ENCODE measurements at regions not wholly inside any gene's neighbourhood (a gene's known extent, or its start where the extent isn't known, plus 50 kb on each side); places are given as distances from the start of the nearest gene placed in this dataset.

DNA sequence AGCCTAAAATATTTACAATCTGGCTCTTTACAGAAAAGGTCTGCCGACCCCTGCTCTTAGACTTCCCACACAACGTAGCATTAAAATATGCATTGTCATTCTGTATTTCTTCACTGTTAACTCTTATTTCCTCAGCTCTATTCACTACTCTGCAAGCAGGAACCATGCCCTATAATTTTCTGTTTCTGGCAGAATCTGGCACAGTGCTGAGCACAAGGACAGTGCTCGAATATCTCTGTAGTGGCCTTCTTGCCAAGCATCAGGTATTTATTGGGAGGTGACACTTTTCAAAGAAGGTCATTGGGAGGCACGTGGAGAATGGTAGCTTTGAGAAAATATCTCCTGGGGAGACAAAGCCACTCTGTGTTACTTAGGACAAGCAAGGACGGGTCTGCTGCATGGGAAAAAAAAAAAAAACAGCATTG is 77.9 kb downstream of the PSMG1 start:
- no peak for DNase-seq

DNA sequence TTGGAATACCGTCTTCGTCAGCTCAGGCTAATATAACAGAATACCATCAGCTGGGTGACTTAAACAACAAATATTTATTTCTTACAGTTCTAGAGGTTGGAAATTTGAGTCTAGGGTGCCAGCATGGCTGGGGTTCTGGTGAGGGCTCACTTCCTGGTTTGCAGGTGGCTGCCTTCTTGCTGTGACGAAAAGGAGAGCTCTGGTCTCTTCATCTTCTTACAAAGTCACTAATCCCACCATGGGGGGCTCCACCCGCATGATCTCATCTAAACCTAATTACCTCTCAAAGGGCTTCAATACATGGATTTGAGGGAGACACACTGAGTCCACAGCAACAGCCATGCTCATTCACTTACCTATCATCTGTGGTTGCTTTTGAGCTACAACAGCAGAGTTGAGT is 78.3 kb downstream of the PSMG1 start:
- DNase-seq, result no peak

DNA sequence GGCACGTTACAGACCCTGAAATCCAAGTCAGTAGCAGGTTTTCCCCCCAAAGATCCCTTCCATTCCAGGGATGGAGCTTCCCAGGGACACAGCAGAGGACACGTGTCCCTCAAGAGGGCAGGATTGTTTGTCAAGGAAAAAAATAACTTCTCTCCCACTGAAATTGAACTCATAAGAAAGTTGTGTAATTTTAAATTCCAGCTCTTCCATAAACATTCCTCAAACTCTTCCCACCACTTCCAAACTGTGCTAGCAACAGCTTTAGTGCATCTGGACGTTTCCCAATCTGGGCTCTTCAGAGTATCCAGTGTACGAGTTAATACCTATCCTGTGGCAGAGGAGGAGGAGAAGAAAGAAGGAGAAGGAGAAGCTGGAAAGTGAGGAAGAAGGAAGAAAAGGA is 79.6 kb downstream of the PSMG1 start:
- DNase-seq, result no peak

DNA sequence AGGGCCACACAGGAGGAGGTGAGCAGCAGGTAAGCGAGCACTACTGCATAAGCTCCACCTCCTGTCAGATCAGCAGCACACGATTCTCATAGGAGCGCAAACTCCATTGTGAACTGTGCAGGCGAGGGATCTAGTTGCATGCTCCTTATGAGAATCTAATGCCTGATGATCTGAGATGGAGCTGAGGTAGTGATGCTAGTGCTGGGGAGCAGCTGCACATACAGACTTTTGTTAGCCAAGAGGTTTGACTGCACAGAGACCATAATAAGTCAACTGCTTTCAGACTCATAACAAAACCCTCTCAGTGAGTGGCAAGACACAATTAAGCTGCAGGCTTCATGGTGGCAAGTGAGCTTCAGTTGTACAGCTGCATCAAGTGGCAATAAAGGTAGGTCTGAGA is 83.4 kb downstream of the PSMG1 start:
- DNase-seq, result no peak

DNA sequence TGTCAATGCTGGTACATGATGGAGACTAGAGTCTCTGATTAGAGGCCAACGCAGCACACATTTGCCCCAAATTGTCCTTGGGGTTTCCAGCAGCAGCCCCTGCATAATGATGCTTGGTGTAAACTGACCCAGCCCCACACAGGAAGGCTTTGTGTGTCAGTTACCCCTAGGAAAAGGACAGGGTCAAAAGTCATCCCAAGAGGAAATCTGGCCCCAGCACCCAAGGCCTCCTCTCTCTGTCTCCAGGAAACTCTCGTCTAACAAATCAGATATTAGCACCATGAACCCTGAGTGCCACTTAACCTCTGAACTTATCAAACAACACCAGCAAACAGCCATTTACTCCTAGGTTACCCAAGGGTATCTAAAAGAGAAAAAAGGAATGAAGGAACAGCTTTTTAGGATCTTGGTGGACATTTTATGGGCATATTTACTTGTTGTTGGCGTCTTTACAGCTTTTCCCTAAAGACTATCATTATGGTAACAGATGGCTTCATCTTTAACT is 84.5 kb downstream of the PSMG1 start:
- no peak for DNase-seq

DNA sequence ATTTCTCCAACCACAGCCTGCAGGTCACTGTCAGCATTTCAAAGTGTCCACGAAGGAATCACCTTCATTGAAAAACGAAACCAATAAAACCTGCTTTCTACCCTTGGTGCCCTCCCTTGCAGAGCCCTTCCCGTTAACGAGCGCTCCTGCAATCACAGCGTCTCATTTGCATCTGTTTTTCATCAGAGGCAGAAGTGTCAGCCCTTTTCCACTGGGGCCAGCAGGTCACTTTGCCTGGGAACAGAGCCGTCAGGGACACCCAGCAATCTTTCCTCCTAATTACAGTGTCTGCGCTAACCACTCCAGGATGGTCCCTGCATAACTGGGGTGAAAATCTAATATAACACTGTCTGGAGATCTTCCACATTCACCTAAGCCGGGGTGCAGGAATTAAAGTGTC is 85.3 kb downstream of the PSMG1 start:
- no peak for DNase-seq

DNA sequence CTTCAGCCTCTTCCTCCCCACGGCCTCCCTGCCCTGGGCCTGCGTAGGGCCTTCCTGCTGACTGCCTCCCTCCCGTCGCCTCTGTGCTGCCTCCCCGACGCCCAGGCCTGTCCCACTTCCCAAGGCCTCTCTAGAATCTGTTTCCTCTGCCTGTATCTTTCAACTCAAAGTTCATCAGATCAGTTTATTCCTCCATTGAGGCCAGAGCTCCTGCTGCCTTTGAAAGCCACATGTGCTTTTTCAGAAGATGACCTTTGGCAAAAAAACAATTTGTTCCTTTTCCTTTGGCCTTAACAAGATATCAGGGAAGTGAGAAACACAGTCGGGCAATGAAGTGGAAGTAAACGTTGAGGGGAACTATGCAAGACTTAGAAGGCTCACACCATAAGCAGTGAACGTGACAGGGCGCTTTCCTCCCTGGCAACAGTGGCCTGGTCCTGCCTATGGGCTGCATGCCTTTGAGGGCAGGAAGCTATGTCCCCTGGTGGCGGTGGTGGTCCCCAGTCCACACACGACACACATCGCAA is 85.9 kb downstream of the PSMG1 start:
- no peak for DNase-seq

DNA sequence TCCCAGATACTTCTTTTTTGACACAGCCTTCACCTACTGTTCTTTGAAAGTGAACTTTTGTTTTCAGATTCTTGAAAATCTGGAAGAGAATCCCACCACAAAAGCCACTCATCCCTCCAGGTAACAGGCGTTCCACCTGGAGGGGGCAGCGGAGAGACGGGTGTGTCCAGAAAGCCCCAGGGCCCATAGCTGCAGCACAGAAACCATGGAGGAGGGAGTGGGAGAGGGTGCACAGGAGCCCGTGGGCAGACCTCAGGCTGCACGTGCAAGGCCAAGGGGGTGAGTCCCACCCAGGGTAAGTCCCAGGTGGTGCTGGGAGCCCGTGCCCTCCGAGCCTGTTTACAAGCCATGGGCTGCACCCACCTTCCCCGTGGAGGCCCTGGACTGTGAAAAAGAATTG is 86.5 kb downstream of the PSMG1 start:
- no peak for DNase-seq

DNA sequence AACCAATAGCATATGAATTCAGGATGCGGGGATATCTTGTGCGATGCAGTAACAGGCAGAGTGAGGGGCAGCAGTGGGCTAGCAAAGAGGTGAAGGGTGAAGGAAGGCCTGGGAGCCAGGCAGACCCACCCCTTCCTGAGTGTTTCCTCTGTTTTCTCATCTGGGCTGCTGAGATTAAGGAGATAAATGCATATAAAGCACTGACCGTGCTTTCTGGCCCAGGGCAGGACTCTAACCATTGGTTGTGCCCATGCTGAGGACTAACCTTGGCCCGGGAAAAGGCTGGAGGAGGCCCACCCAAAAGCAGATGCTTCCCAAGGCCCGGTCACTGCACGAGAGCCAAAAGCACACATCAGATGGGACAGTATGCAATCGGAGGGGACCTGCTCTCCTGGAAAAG is 87.6 kb downstream of the PSMG1 start:
- no peak for DNase-seq

DNA sequence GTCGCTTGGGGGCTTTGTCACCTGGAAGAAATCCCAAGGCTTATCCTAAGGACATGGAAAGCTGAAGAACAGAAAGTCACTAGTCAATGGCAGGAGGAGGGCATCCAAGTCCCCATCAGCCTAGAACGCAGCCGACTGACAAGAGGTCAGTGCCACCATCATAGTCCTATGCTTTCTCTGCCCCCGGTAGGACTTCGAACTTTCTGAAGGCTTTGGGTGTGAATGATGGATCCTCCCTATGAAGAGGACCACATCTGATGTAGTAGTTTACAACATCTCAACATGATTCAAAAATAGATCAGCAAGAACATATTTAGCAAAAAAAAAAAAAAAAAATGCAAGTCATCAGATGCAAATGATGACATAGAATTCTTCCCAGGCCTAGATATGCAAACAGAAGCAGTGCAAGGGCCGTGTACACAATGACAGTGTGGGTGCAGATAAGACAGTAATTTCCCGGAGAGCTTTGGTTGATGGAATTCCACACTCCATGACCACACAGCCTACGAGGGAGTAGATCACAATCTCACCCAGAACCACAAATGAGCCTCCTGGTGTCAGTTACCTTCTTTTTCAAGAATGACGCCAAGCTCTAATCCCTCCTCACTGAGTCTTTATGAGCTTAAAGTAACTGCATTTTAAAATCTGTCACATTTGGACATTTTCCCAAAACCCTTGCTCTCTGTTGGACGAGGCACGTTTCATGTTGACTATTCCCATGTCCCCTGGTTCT is 88.2 kb downstream of the PSMG1 start:
- DNase-seq, result no peak

DNA sequence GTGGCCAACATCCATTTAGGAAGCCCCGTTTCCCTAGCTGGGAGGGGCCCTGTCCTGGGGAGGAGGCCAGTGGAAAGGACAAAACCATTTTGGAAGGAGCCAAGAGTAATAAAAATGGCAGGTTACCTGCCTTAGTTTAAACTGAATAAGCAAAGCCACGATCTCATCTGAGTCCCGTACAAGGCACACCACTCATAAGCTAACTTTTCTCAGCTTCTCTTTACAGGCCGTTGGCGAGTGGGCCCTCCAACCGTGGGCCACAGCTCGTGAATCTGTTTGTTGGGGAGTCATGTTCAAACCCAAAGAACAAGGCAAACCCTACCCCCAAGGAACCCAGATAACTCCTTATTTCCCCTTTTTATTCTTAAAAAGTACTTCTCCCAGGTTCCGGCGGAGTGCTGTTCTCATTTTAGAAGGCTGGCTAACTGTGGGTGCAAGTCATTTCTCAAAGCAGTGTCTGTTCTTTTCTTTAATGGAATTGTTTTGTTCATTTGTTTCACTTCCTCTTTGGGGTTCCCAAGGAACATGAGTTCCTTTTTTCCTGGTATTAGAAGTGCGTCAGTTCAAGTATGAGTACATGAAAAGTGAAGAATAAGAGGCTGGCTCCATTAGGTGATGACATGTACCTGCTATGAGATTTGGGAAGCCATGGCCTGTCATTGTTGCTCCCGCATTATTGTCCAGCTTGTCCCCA is 89.0 kb downstream of the PSMG1 start:
- DNase-seq, result no peak

DNA sequence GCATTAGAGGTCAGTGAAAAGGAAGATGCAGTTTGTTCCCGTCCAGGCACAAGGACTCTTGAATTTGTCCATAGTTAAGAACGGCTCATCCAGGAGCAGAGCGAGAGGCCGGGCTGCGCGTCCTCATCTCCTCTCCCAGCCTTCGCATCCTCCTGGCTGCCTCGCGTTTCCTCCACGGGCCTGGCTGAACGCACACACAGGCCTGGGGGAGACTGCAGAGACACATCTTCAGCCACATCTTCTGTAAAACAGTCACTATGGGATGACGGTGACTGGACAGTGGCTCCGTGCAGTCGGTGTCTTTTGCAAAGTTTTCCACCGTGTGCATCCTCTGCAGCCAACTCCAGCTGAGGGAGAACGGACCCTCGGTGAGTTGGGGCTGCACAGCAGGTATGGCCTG is 89.7 kb downstream of the PSMG1 start:
- DNase-seq, result no peak

DNA sequence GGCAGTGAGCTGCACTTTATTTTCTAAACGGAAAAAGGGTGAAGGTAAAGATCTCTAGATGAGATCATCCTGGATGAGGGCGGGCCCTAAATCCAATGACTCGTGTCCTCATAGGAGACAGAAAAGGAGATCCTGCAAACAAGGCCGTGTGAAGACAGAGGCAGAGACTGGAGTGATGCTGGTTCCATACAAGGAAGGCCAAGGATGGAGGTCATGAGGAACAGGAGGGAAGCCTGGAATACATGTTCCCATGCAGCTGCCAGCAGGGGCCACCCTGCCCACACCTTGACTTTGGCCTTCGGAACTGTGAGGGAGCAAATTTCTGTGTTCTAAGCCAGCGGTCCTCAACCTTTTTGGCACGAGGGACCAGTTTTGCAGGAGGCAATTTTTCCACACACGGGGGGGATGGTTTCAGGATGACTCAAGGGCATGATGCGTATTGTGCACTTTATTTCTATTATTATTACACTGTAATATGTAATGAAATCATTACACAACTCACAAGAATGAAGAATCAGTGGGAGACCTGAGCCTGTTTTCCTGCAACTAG is 94.3 kb downstream of the PSMG1 start:
- peak; percentile 46 for DNase-seq

DNA sequence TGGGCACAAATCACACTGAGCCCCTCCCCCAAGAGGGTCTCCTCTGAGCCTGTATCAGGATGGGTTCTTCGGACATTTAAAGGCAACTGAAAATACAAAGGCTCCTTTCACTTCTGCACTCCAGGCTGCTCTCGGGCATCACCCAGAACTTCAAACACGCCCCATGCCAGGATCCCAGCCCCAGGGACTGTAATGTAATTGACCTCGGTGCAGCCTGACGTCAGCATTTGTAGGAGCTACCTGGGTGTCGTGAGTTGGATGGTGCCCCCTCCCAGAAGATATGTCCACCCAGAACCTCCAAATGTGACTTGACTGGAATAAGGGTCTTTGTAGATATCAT is 95.2 kb downstream of the PSMG1 start:
- DNase-seq, result no peak

DNA sequence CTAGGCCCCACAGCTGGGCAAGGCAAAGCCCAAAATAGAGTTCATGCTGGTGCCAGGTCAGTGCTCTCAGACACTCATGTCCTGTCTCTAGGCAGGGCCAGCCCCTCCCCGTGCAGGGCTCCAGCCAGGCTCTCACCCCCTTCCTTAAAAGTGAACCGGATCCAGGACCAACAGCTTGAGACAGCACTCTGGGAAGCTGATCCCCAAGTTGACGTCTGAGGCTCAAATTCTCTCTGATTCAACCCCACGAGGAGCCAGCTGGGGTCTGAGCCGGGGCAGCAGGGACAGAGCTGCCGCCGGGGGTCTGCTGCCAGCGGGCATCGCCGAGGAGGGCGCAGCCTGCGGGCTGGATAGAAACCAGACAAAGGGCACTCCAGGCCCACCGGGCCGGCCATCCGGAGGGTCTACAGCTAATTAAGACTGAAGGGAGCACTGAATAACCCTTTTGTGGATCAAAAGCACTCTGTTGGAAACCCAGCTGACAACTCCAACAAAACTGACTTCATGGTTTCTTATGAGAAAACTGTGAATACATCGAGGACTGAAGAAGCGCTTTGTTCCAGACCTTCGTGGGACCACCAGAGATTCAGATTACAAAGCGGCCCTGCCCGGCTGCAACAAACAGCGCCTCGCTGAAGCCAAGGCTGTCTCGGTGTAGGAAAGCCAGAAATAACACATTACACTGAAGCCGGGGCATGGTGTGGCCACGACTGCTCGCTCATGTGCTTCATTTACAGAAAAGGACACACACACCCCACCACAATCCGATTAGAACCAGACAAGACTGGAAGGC is 95.8 kb downstream of the PSMG1 start:
- peak; percentile 77 for DNase-seq

DNA sequence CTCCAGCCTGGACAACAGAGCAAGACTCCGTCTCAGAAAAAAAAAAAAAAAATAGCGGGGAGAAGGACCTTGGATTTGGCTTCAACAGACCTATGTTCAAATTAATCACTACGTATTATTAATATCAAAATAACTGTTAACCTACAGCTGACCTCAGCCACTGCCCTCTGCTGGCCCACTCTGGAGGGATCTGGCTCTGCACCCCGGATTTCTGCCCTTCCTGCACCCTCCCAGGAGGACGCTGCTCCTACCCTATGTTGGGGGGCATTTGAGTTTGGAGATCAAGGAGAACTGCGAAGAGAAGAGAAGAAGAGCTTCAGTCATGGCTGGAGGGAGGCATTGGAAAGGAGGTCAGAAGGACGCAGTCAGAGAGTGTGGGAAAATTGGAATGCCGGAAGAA is 96.7 kb downstream of the PSMG1 start:
- no peak for DNase-seq

DNA sequence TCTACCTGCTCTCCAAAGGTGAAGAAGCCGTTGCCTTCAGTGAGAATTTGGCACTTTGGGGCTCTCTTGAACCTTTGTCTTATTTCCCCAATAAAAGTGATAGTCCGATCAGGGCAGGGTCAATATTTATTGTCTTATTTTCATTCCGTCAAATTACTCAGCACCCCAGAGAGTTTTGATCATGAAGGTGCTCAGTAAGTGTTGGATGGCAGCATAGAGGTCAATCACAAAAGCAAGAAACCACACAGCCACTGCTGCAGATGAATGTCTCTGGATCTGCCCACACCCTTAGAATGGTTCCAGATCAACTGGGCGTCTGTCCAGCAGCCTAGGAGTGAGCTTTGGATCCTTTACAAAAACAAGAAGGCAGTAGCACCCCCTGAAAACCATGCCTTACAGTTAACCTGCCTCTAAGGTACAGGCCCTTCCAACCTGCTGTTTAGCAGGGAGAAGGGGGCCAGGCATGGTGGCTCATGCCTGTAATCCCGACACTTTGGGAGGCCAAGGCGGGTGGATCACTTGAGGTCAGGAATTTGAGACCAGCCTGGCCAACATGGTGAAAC is 97.3 kb downstream of the PSMG1 start:
- no peak for DNase-seq

DNA sequence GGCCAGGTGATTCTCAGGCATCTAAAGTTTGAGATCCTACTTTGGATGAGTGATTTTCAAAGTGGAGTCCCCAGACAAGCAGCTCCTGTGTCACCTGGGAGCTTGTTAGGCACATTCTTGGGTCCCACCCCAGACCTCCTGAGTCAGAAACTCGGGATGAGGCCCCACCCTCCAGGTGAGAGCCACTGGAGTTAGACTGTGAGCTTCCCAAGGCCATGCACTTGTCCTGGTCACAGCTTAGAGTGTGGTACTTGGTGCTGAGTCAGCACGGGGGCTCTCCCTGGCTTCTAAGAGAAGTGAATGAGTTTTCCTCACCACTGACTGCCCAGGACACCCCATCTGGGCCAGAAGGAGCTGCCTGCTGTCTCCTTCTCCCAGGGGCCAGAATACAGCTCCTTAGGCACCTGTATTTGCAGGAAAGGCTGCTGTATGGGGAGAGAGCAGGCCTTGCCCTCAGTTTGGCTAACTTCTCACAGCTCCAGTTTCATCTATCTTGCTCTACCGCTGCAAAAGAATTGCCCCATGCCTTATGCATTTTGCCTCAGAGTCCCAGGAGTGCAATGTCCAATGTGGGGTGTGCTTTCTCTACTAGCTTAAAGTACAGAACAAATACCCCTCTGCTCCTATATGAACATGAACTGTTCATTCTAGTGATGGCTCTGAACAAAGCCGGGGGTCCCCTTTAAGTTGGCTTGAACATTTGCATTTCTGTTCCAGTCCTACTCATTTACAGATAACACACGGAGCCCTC is 98.1 kb downstream of the PSMG1 start:
- DNase-seq, result no peak

DNA sequence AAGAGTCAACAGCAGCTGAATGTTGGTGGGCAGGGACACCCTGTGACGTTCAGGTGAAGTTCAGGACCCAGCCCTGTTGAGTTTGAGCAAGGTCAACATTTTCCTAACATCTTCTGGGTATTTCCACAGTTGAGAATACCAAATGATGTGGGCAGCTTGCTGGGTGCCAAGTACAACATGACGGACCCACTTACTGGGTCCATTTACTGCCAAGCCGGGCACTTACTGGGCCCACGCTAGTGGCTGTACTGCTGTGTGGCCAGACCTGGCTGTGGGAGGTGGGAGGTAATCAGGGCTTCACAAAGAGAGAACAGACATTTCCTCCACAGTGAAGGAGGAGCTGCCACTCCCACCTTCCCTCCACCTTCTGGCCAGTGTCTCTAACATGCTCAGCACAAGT is 99.2 kb downstream of the PSMG1 start:
- no peak for DNase-seq

DNA sequence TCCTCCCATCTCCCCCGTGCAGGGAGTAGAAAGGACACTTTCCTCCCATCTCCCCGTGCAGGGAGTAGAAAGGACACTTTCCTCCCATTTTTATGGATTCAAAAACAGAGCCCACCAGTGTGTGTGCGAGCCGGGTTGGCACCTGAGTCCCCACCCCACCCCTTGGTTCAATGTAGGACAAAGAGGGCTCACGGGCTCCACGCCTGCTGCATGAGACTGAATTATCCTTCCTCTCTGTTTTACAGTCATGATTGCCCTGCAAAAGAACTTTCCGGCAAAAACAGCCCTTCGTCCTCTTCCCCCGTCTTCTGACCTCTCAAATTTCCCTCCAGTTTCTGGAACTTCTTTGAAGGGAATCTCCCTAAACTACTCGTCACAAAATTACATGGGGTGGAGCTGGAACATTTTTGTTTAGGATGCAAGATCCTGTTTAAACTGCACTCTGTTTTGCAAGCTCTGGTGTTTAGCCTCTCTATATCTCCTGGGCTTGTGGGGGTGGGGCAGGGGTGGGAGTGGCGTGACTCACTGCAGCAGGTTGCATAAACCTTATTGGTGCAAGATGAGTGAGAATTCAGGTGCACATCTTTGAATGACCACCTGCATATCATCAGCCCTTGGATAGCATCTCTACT is 99.8 kb downstream of the PSMG1 start:
- no peak for DNase-seq

DNA sequence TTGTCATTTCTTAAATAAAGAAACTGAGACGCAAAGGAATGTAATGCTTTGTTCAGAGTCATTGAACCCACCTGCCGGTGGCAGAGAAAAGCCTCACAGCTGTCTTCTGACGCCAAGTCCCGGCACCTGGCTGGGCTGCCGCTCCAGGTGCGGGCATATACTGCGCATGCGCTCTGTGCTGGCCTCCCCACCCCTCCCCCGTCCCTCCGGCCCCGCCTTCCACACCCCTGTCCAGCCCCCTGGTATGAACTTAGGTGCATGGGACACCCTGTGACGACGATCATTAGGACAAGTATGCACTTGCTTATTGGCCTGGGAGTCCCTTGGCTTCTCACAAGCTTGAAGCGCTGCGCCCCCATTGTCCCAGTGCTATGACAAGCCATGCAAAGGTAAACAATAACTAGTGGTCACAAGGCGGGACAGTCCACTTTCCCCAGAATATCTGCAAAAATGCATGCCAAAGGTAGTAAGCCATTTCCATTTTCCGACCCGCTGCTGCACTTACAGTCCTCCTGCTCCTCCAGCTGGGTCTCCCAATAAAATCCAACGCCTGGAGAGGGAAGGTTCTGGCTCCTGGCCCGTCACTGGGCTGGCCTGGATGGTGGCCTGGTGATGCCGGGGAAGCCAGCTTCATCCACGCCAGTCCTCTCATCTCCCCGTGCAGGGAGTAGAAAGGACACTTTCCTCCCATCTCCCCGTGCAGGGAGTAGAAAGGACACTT is 100.4 kb downstream of the PSMG1 start:
- peak; percentile 44 for DNase-seq

All from femur (tissue), 1 donor.